K562 (cell line): ENCODE measurements at regions not wholly inside any gene's neighbourhood (a gene's known extent, or its start where the extent isn't known, plus 50 kb on each side); places are given as distances from the start of the nearest gene placed in this dataset.

Source experiments
- ATAC-seq: fragments of 200-7000 bp; cut with Tn5 transposase; 3 replicates; pipeline ENCODE4 v1.9.1; 2020; ENCODE audit warnings: moderate library complexity
- BruUV-seq: library from RNA; stranded (reverse); fragments of 400-500 nt; replicated peaks from 2 replicates; lab custom pipeline; 2021; lab: Mats Ljungman, UMichigan
- CTCF ChIA-PET: fragments of 300-600 bp; formaldehyde crosslinking; extraction: SDS; loops from one replicate; lab custom pipeline; 2021; ENCODE audit warnings: low intra/inter-chr PET ratio; lab: Yijun Ruan, JAX
- POLR2A ChIA-PET: fragments of 300-600, 350-650 bp; sonication (Branson Sonifier 250); formaldehyde crosslinking; extraction: SDS; loops from one replicate; lab custom pipeline; 2021; ENCODE audit warnings: antibody characterized with exemption, inconsistent platforms; lab: Yijun Ruan, JAX
- DNase-seq, 4 experiments: peaks; one replicate each; pipeline versions ENCODE4 v3.0.0 to v3.0.0-alpha.2; 2011 to 2018; ENCODE audit warnings: low spot score in 3 of 4, mixed read lengths in 3 of 4; ENCODE audit errors: extremely low read depth in 1 of 4
- FAIRE-seq: peaks from 2 replicates; lab custom pipeline; 2011; peaks lifted over from hg19 to GRCh38; lab: Jason Lieb, UNC
- H2AFZ ChIP-seq: 2 replicates; pipeline ENCODE4 v1.6.0; 2011; ENCODE audit warnings: low read depth, low read length, control low read depth, inconsistent platforms
- H3K27ac ChIP-seq: fragments of 200-600 bp; 3 replicates; pipeline ENCODE4 v1.8.0; 2011; ENCODE audit warnings: low read depth, mild to moderate bottlenecking, control low read depth, inconsistent platforms, low read length, moderate library complexity, mixed read lengths; ENCODE audit errors: extremely low read depth
- H3K27me3 ChIP-seq, 2 experiments: fragments of 300-600 bp in 1 of 2; 2 replicates in 1 of 2; 3 replicates in 1 of 2; pipeline versions ENCODE4 v1.6.0 to v1.8.0; 2011; ENCODE audit warnings: inconsistent platforms in 2 of 2, low read length in 2 of 2, mild to moderate bottlenecking in 1 of 2, mixed read lengths in 1 of 2, moderate library complexity in 1 of 2; ENCODE audit not compliant: control insufficient read depth in 2 of 2, insufficient read depth in 2 of 2
- H3K36me3 ChIP-seq: fragments of 300-600 bp; 3 replicates; pipeline ENCODE4 v1.8.0; 2011; ENCODE audit warnings: mild to moderate bottlenecking, low read length, inconsistent platforms; ENCODE audit not compliant: control insufficient read depth, insufficient read depth
- H3K4me1 ChIP-seq, 2 experiments: fragments of 200-600 bp in 1 of 2; replicated peaks in 1 of 2; 2 replicates in 1 of 2; 3 replicates in 1 of 2; pipeline versions ENCODE4 v1.5.1 to v1.8.0; 2011; ENCODE audit warnings: inconsistent platforms in 2 of 2, low read length in 2 of 2, mild to moderate bottlenecking in 1 of 2, mixed read lengths in 1 of 2, moderate library complexity in 1 of 2; ENCODE audit not compliant: control insufficient read depth in 2 of 2, insufficient read depth in 2 of 2
- H3K4me2 ChIP-seq: 2 replicates; pipeline ENCODE4 v1.6.1; 2011; ENCODE audit warnings: low read length, control low read depth, inconsistent platforms, mixed read lengths; ENCODE audit not compliant: insufficient read depth
- H3K4me3 ChIP-seq: fragments of 200-600 bp; sonication (generic), shearing (Covaris generic); 2 replicates; pipeline ENCODE4 v1.5.1; 2016; ENCODE audit warnings: control low read depth, inconsistent platforms
- H3K79me2 ChIP-seq: fragments of 200-600 bp; 3 replicates; pipeline ENCODE4 v1.8.0; 2011; ENCODE audit warnings: low read length, inconsistent platforms; ENCODE audit not compliant: control insufficient read depth, insufficient read depth
- H3K9ac ChIP-seq, 2 experiments: 2 replicates each; pipeline versions ENCODE4 v1.6.0 to v1.6.1; 2011; ENCODE audit warnings: low read depth in 2 of 2, low read length in 2 of 2, control low read depth in 1 of 2, inconsistent platforms in 1 of 2, mild to moderate bottlenecking in 1 of 2, mixed read lengths in 1 of 2; ENCODE audit not compliant: insufficient read depth in 1 of 2
- H3K9me1 ChIP-seq: one replicate; pipeline ENCODE4 v1.6.0; 2011; ENCODE audit warnings: inconsistent platforms, mild to moderate bottlenecking, low read length, moderate library complexity; ENCODE audit not compliant: control insufficient read depth, insufficient read depth
- H3K9me3 ChIP-seq: replicated peaks from 2 replicates; pipeline ENCODE4 v1.5.1; 2011; ENCODE audit warnings: low read depth, low read length, inconsistent platforms; ENCODE audit not compliant: control insufficient read depth, insufficient read depth
- H4K20me1 ChIP-seq: replicated peaks from 2 replicates; pipeline ENCODE4 v1.6.1; 2011; ENCODE audit warnings: low read length, inconsistent platforms, mixed read lengths; ENCODE audit not compliant: control insufficient read depth, insufficient read depth
- CBX2 ChIP-seq: fragments of 200-600 bp; sonication (generic); IDR thresholded peaks from one replicate; pipeline ENCODE4 v1.6.1; 2012; ENCODE audit warnings: mild to moderate bottlenecking, low read length, inconsistent platforms; ENCODE audit not compliant: insufficient read depth, poor library complexity, severe bottlenecking
- EP400 ChIP-seq: fragments of 450-650 bp; IDR thresholded peaks from 2 replicates; pipeline ENCODE4 v1.6.1; 2017; ENCODE audit warnings: antibody characterized with exemption, mild to moderate bottlenecking, moderate library complexity
- MAZ ChIP-seq, 2 experiments: fragments of 450-650 bp in 1 of 2; sonication (generic) in 1 of 2; formaldehyde crosslinking; IDR thresholded peaks in 1 of 2; conservative IDR thresholded peaks in 1 of 2; 2 replicates each; pipeline versions ENCODE4 v1.4.0 to v1.5.0; 2020; ENCODE audit warnings: mild to moderate bottlenecking in 1 of 2, missing genetic modification reagents in 1 of 2
- MBD2 ChIP-seq: sonication (generic); IDR thresholded peaks from 2 replicates; pipeline ENCODE4 v1.6.1; 2016; ENCODE audit warnings: low read depth, borderline replicate concordance
- MED1 ChIP-seq: sonication (generic); formaldehyde crosslinking; IDR thresholded peaks from 2 replicates; pipeline ENCODE4 v1.8.1; 2023; ENCODE audit warnings: missing genetic modification reagents, borderline replicate concordance
- MYBL2 ChIP-seq, 2 experiments: fragments of 450-650 bp in 1 of 2; sonication (generic) in 1 of 2; formaldehyde crosslinking in 1 of 2; IDR thresholded peaks; 2 replicates each; pipeline versions ENCODE4 v1.6.1 to v1.8.1; 2017 to 2022; ENCODE audit warnings: borderline replicate concordance in 1 of 2, inconsistent platforms in 1 of 2, low read depth in 1 of 2, mild to moderate bottlenecking in 1 of 2, missing genetic modification reagents in 1 of 2, moderate library complexity in 1 of 2
- RFX1 ChIP-seq: fragments of 450-650 bp; IDR thresholded peaks from 2 replicates; pipeline ENCODE4 v1.6.1; 2016; ENCODE audit warnings: mild to moderate bottlenecking, moderate library complexity
- SMARCE1 ChIP-seq: fragments of 450-650 bp; IDR thresholded peaks from 2 replicates; pipeline ENCODE4 v1.7.1; 2016; ENCODE audit warnings: mild to moderate bottlenecking
- THRAP3 ChIP-seq: fragments of 450-650 bp; IDR thresholded peaks from 2 replicates; pipeline ENCODE4 v1.6.1; 2016; ENCODE audit warnings: mild to moderate bottlenecking, inconsistent platforms, borderline replicate concordance
- ZNF780A ChIP-seq: fragments of 250-450 bp; sonication (Bioruptor Pico); IDR thresholded peaks from 2 replicates; pipeline ENCODE4 v1.5.0; 2021; ENCODE audit warnings: mild to moderate bottlenecking
- WGBS: fragments of 100-300 bp; shearing (Covaris generic); methylation state at CpG from one replicate; pipeline ENCODE4 v1.1.6; 2016; ENCODE audit warnings: low coverage, mixed read lengths; ENCODE audit not compliant: insufficient coverage; ENCODE audit errors: missing lambda C conversion rate; 5-methylcytosine and 5-hydroxymethylcytosine counted together
- in situ Hi-C: fragments of 300-500 bp; cut with MboI; formaldehyde crosslinking; loops from 4 replicates; pipeline ENCODE4 v1.15.0; 2018; ENCODE audit warnings: inconsistent platforms, mixed read lengths
- intact Hi-C: fragments of 100-400 bp; cut with micrococcal nuclease; formaldehyde crosslinking; loops from 2 replicates; pipeline ENCODE4 v1.14.2; 2022
- TF ChIP-seq, protein P1 (sequence below): fragments of 450-650 bp; formaldehyde crosslinking; IDR thresholded peaks from 2 replicates; pipeline ENCODE4 v1.4.0; 2022; ENCODE audit warnings: mild to moderate bottlenecking, moderate library complexity
- TF ChIP-seq, protein P2 (sequence below), 2 experiments: fragments of 450-650 bp; conservative IDR thresholded peaks; 2 replicates each; pipeline ENCODE4 v1.6.1; 2017; ENCODE audit warnings: mild to moderate bottlenecking in 2 of 2, moderate library complexity in 2 of 2

GRCh38 chr4:189786447-189786846, 154.2 kb upstream of the FRG1 start:
- H3K9me1 ChIP-seq = no peaks in the 10 kb centered on the region
- no peak overlapping the region for H3K9ac ChIP-seq
- no peak for DNase-seq
- intact Hi-C loops (no loop called here), in situ Hi-C loops (no loop called here)
- no peak for ATAC-seq
- POLR2A ChIA-PET = no interaction called here
- H4K20me1 ChIP-seq = no peaks in the 10 kb centered on the region
- no peaks in the 10 kb centered on the region for H3K4me1 ChIP-seq
- H3K4me2 ChIP-seq = no peak overlapping the region
- CTCF ChIA-PET = no interaction called here
- no peak for FAIRE-seq
- H3K27me3 ChIP-seq = no peaks in the 10 kb centered on the region
- H3K9me3 ChIP-seq = no peaks in the 10 kb centered on the region
- H2AFZ ChIP-seq = no peak overlapping the region
- H3K79me2 ChIP-seq = no peaks in the 10 kb centered on the region
- H3K36me3 ChIP-seq = no peaks in the 10 kb centered on the region
- H3K4me3 ChIP-seq = no peak overlapping the region
- 0% methylated on average over 5 of the region's 5 CpGs for WGBS
- no peak overlapping the region for H3K27ac ChIP-seq
- no TSS peak for BruUV-seq
- TF ChIP-seq ZNF780A (CRISPR knock-in tag) = no peak
- TF ChIP-seq, protein P1, sequence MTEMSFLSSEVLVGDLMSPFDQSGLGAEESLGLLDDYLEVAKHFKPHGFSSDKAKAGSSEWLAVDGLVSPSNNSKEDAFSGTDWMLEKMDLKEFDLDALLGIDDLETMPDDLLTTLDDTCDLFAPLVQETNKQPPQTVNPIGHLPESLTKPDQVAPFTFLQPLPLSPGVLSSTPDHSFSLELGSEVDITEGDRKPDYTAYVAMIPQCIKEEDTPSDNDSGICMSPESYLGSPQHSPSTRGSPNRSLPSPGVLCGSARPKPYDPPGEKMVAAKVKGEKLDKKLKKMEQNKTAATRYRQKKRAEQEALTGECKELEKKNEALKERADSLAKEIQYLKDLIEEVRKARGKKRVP (CRISPR knock-in tag) = 0 out of 2 replicates have a peak, but pooled peaks have one; percentile 5
- TF ChIP-seq, all 486 proteins: peak for 1

DNA sequence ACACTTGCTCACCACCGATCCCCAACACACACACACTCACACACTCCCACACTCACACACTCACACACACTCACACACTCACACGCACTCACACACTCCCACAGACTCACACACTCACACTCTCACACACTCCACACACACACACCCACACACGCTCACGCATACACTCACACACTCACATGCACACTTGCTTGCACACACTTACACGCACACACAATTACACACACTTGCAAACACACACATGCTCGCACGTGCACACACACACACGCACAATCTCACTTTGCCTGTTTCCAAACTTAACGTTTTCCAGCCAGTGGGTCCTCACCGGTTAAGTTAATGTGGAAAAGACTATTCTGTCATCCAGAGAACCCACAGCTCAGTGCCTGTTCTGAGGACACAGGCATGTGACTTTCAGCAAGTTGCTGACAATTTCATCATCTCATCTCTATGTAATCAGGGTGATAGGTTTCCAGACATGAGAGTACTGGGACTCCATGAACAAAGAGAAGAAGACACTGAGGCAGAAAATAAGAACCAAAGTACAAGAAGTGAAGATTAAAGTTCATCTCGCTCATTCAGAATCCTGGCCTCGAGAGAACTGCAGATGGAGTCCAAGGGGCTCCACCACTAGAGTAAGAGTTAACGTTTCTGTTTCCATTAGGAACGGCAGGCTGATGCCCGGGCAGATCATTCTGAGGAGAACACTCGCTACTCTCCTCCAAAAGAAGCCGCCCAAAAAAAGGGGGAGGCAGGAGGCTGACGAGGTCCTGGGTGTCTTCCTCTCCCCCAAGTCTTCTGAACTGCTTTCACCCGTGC, 153.2 kb upstream of the FRG1 start:
- H3K27me3 ChIP-seq = no peaks in the 10 kb centered on the region
- no peak overlapping the region for H3K4me3 ChIP-seq
- in situ Hi-C loops = no loop called here
- no peaks in the 10 kb centered on the region for H4K20me1 ChIP-seq
- H3K36me3 ChIP-seq = no peaks in the 10 kb centered on the region
- no peaks in the 10 kb centered on the region for H3K79me2 ChIP-seq
- H3K9me3 ChIP-seq = no peaks in the 10 kb centered on the region
- intact Hi-C loops = no loop called here
- BruUV-seq = no TSS peak
- H3K9me1 ChIP-seq = no peaks in the 10 kb centered on the region
- no peak overlapping the region for H2AFZ ChIP-seq
- FAIRE-seq (no peak), DNase-seq (no peak), ATAC-seq (peak; percentile 56; the same call in 2 of the 3 replicates)
- H3K4me1 ChIP-seq = no peaks in the 10 kb centered on the region
- POLR2A ChIA-PET = no interaction called here
- no peak overlapping the region for H3K9ac ChIP-seq
- no peak overlapping the region for H3K27ac ChIP-seq
- H3K4me2 ChIP-seq = no peak overlapping the region
- WGBS = under 1% methylated on average over 17 of the region's 19 CpGs
- CTCF ChIA-PET = no interaction called here
- no peak for TF ChIP-seq THRAP3
- TF ChIP-seq SMARCE1 = no peak
- 0 out of 4 replicates have a peak, but pooled peaks of 1 of the 2 experiments have one; percentile 35 for TF ChIP-seq MAZ (CRISPR knock-in tag; conservative IDR thresholded peaks at IDR 0.05 in 1 of 2, IDR thresholded peaks at IDR 0.05 in 1 of 2)
- no peak for TF ChIP-seq MED1 (CRISPR knock-in tag)
- no peak for TF ChIP-seq EP400
- TF ChIP-seq CBX2 = no peak
- no peak for TF ChIP-seq RFX1
- TF ChIP-seq, protein P2, sequence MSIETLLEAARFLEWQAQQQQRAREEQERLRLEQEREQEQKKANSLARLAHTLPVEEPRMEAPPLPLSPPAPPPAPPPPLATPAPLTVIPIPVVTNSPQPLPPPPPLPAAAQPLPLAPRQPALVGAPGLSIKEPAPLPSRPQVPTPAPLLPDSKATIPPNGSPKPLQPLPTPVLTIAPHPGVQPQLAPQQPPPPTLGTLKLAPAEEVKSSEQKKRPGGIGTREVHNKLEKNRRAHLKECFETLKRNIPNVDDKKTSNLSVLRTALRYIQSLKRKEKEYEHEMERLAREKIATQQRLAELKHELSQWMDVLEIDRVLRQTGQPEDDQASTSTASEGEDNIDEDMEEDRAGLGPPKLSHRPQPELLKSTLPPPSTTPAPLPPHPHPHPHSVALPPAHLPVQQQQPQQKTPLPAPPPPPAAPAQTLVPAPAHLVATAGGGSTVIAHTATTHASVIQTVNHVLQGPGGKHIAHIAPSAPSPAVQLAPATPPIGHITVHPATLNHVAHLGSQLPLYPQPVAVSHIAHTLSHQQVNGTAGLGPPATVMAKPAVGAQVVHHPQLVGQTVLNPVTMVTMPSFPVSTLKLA (conservative IDR thresholded peaks at IDR 0.05) = no peak
- TF ChIP-seq MBD2 = no peak
- TF ChIP-seq MYBL2 (IDR thresholded peaks at IDR 0.05; ENCODE audit: low read depth) = no peak
- TF ChIP-seq MYBL2 (CRISPR knock-in tag; IDR thresholded peaks at IDR 0.05; ENCODE audit: borderline replicate concordance) = no peak
